ENCODE measurements at regions not wholly inside any gene's neighbourhood (a gene's known extent, or its start where the extent isn't known, plus 50 kb on each side); places are given as distances from the start of the nearest gene placed in this dataset.

DNA sequence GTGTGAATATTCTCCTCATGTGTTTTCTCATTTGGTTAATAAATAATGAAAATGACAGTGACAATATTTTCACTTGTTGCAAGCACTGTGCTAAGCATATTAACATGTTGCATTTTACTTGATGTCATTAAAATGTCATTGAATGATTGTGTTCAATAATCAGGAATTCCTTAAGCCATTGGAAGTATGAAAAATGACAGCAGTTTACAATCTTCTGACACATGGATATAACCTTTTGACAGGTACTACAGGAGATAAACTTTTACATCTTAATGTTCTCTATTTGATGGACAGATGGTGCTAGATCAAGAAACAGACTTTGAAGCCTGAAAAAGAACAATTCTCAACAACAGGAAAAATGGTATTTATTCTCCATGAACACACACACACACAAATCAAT, 1138.3 kb downstream of the ROBO2 start:
- POLR2A ChIA-PET: no interaction called here
- intact Hi-C loops (cut with micrococcal nuclease) (no loop called here), dilution Hi-C loops (cut with MboI; ENCODE audit: extremely low pct_ligation_motif_present, low sequenced_read_pairs) (no loop called here)
- no peak for FAIRE-seq
- no peak overlapping the region for H3K27ac ChIP-seq (ENCODE audit: insufficient read depth, low read depth, low read length)
- BruUV-seq (replicated peaks): no TSS peak
- no peak overlapping the region for H3K9ac ChIP-seq (replicated peaks; ENCODE audit: extremely low read depth, insufficient read depth, low read length)
- DNase-seq (ENCODE audit: low read depth, low spot score): no peak
- no peaks in the 10 kb centered on the region for H3K27me3 ChIP-seq (ENCODE audit: control insufficient read depth in 2 of 2, insufficient read depth in 2 of 2, low read length in 2 of 2)
- CTCF ChIA-PET: no interaction called here
- no peak overlapping the region for H3K4me2 ChIP-seq (ENCODE audit: insufficient read depth, low read length)
- H3K79me2 ChIP-seq (ENCODE audit: control insufficient read depth, insufficient read depth, low read length): no peaks in the 10 kb centered on the region
- no peaks in the 10 kb centered on the region for H3K36me3 ChIP-seq (ENCODE audit: control insufficient read depth in 2 of 2, extremely low read depth in 1 of 2, insufficient read depth in 2 of 2, low read length in 2 of 2)
- H4K20me1 ChIP-seq (replicated peaks; ENCODE audit: control insufficient read depth, extremely low read depth, insufficient read depth, low read length): no peaks in the 10 kb centered on the region
- H3K9me3 ChIP-seq (replicated peaks; ENCODE audit: control insufficient read depth, insufficient read depth, low read length): no peaks in the 10 kb centered on the region
- no peak for TF ChIP-seq GATA2 (IDR thresholded peaks at IDR 0.05; ENCODE audit: insufficient read depth, insufficient read length, low read depth, low read length)
- no peak overlapping the region for H3K4me3 ChIP-seq (replicated peaks in 1 of 3; ENCODE audit: insufficient read depth in 1 of 3, low read depth in 1 of 3, low read length in 3 of 3)
- no peak overlapping the region for H2AFZ ChIP-seq (ENCODE audit: low read depth, low read length)
- H3K9me1 ChIP-seq (replicated peaks; ENCODE audit: control insufficient read depth, extremely low read depth, insufficient read depth, low read length): no peaks in the 10 kb centered on the region
- H3K4me1 ChIP-seq (ENCODE audit: control insufficient read depth, extremely low read depth, insufficient read depth, low read length): no peaks in the 10 kb centered on the region

DNA sequence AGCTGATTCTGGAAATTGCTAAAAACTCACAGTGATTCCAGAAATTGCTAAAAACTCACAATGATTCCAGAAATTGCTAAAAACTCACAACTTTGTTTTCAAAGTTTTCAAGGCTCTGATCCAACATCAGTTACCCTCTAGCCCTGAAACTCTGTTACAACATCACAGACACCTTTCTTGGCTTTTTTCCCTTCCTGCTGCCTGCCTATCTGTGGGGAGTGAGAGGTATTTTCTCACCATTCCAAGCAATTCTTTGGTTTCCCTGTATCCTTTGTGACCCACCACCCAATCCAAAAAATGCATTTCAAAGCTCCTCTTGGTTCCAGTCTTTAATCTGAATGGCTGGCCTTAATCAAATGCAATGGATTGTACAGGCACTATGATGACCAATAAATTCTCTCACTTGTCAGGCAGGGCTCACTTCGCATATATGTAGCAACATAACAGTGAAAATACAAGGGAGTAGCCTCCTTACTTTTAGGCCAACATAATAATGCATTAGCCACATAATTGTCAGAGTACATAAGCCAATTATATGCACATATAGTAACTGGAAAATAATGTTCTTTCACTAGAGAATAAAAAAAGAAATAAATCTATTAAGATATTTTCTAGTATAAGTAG, 1139.0 kb downstream of the ROBO2 start:
- intact Hi-C loops (cut with micrococcal nuclease): no loop called here
- BruUV-seq (replicated peaks): no TSS peak
- Histone ChIP-seq H3K27ac (ENCODE audit: insufficient read depth, low read depth, low read length) (no peak overlapping the region), H3K4me3 (replicated peaks in 1 of 3; ENCODE audit: insufficient read depth in 1 of 3, low read depth in 1 of 3, low read length in 3 of 3) (no peak overlapping the region), H2AFZ (ENCODE audit: low read depth, low read length) (no peak overlapping the region), H4K20me1 (replicated peaks; ENCODE audit: control insufficient read depth, extremely low read depth, insufficient read depth, low read length) (no peaks in the 10 kb centered on the region), H3K4me2 (ENCODE audit: insufficient read depth, low read length) (no peak overlapping the region), H3K9me3 (replicated peaks; ENCODE audit: control insufficient read depth, insufficient read depth, low read length) (no peaks in the 10 kb centered on the region), H3K79me2 (ENCODE audit: control insufficient read depth, insufficient read depth, low read length) (no peaks in the 10 kb centered on the region), H3K4me1 (ENCODE audit: control insufficient read depth, extremely low read depth, insufficient read depth, low read length) (no peaks in the 10 kb centered on the region), H3K27me3 (ENCODE audit: control insufficient read depth in 2 of 2, insufficient read depth in 2 of 2, low read length in 2 of 2) (no peaks in the 10 kb centered on the region), H3K9me1 (replicated peaks; ENCODE audit: control insufficient read depth, extremely low read depth, insufficient read depth, low read length) (no peaks in the 10 kb centered on the region), H3K36me3 (ENCODE audit: control insufficient read depth in 2 of 2, extremely low read depth in 1 of 2, insufficient read depth in 2 of 2, low read length in 2 of 2) (no peaks in the 10 kb centered on the region), H3K9ac (replicated peaks; ENCODE audit: extremely low read depth, insufficient read depth, low read length) (no peak overlapping the region)
- DNase-seq (ENCODE audit: low read depth, low spot score) (no peak), FAIRE-seq (no peak)
- TF ChIP-seq FOS (IDR thresholded peaks at IDR 0.05; ENCODE audit: borderline replicate concordance, insufficient read depth, low read length) (no peak), POLR2A (IDR thresholded peaks at IDR 0.05; ENCODE audit: low read depth, low read length) (no peak), GATA2 (IDR thresholded peaks at IDR 0.05; ENCODE audit: insufficient read depth, insufficient read length, low read depth, low read length) (no peak), MYC (IDR thresholded peaks at IDR 0.05; ENCODE audit: low read depth, low read length) (no peak), POLR2AphosphoS5 (IDR thresholded peaks at IDR 0.05; ENCODE audit: insufficient read depth, low read depth, low read length) (no peak), CTCF (IDR thresholded peaks at IDR 0.05; ENCODE audit: extremely low read depth in 1 of 2, insufficient read depth in 1 of 2, low read depth in 1 of 2, low read length in 2 of 2) (no peak), EZH2 (IDR thresholded peaks at IDR 0.05; ENCODE audit: borderline replicate concordance, low read depth, low read length, severe bottlenecking) (no peak), JUN (IDR thresholded peaks at IDR 0.05; ENCODE audit: borderline replicate concordance, insufficient read depth, insufficient read length, low read depth) (no peak), MAX (IDR thresholded peaks at IDR 0.05; ENCODE audit: insufficient read depth, insufficient read length) (no peak)
- dilution Hi-C loops (cut with MboI; ENCODE audit: extremely low pct_ligation_motif_present, low sequenced_read_pairs): no loop called here
- ChIA-PET POLR2A (no interaction called here), CTCF (no interaction called here)

Data from endothelial cell of umbilical vein (primary cell).